RPMI7951 (cell line): ENCODE measurements at regions not wholly inside any gene's neighbourhood (a gene's known extent, or its start where the extent isn't known, plus 50 kb on each side); places are given as distances from the start of the nearest gene placed in this dataset.
A peak's percentile ranks its signal among the peaks of the same experiment; 100 is the strongest.
"Not testable (repeated sequence)": the region's sequence is repeated elsewhere in the genome, so short reads cannot be mapped to it uniquely, and the experiment has no call there.

Experiments used
- DNase-seq: peaks from one replicate; pipeline ENCODE4 v3.0.0-alpha.2; 2012; ENCODE audit warnings: low read depth

GRCh38 chr4:134145369-134145768, 56.2 kb downstream of the PABPC4L start:
- no peak for DNase-seq

GRCh38 chr4:134144337-134144736, 57.3 kb downstream of the PABPC4L start:
- no peak for DNase-seq

GRCh38 chr4:134141728-134142127, 59.9 kb downstream of the PABPC4L start:
- DNase-seq = no peak

GRCh38 chr4:134139188-134139587, 62.4 kb downstream of the PABPC4L start:
- no peak for DNase-seq

- no peak for DNase-seq
Observed at GRCh38 chr4:134132086-134132783, 69.4 kb downstream of the PABPC4L start.

GRCh38 chr4:134126955-134127354, 74.6 kb downstream of the PABPC4L start:
- DNase-seq = no peak

- no peak for DNase-seq
Observed at GRCh38 chr4:134126000-134126560, 75.5 kb downstream of the PABPC4L start.

- no peak for DNase-seq
Observed at GRCh38 chr4:134122903-134123302, 78.7 kb downstream of the PABPC4L start.

GRCh38 chr4:134117392-134118183, 84.0 kb downstream of the PABPC4L start:
- DNase-seq = no peak

- no peak for DNase-seq
Observed at GRCh38 chr4:134089885-134090284, 111.7 kb downstream of the PABPC4L start.

GRCh38 chr4:134085496-134085895, 116.1 kb downstream of the PABPC4L start:
- no peak for DNase-seq

GRCh38 chr4:134079085-134079484, 122.5 kb downstream of the PABPC4L start:
- DNase-seq = not testable (repeated sequence)

- no peak for DNase-seq
Observed at GRCh38 chr4:134078230-134078914, 123.2 kb downstream of the PABPC4L start.

- DNase-seq = no peak
Observed at GRCh38 chr4:134073711-134074110, 127.9 kb downstream of the PABPC4L start.

GRCh38 chr4:134072137-134072536, 129.5 kb downstream of the PABPC4L start:
- DNase-seq = no peak

- no peak for DNase-seq
Observed at GRCh38 chr4:134070174-134070573, 131.4 kb downstream of the PABPC4L start.

- DNase-seq = no peak
Observed at GRCh38 chr4:134057356-134057755, 144.2 kb downstream of the PABPC4L start.

GRCh38 chr4:134046221-134046620, 155.4 kb downstream of the PABPC4L start:
- DNase-seq = not testable (repeated sequence)

- no peak for DNase-seq
Observed at GRCh38 chr4:134045411-134045810, 156.2 kb downstream of the PABPC4L start.

GRCh38 chr4:134043266-134043665, 158.3 kb downstream of the PABPC4L start:
- no peak for DNase-seq

GRCh38 chr4:134028421-134028820, 173.2 kb downstream of the PABPC4L start:
- no peak for DNase-seq

- DNase-seq = peak; percentile 1
Observed at GRCh38 chr4:134027931-134028330, 173.7 kb downstream of the PABPC4L start.
